ENCODE measurements at regions not wholly inside any gene's neighbourhood (a gene's known extent, or its start where the extent isn't known, plus 50 kb on each side); places are given as distances from the start of the nearest gene placed in this dataset.

DNA sequence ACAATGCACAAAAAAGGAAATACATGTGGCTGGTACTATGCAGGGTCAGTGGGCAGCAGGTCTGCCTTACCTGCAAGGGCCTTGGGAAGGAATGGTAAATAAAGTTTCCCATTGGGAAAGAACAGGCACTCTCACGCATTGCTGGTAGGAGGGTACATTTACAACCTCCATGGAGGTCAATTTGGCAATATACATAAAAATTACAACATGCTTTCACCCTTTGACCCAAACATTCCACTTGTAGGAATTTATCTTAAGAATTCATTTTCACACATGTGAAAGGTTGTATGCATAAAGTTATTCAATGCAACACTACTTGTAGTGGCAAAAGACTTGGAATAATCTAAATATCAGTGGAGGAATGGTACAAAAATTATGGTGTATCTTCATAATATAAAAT, 216.4 kb downstream of the DLEU7 start:
- TF ChIP-seq, protein P1, sequence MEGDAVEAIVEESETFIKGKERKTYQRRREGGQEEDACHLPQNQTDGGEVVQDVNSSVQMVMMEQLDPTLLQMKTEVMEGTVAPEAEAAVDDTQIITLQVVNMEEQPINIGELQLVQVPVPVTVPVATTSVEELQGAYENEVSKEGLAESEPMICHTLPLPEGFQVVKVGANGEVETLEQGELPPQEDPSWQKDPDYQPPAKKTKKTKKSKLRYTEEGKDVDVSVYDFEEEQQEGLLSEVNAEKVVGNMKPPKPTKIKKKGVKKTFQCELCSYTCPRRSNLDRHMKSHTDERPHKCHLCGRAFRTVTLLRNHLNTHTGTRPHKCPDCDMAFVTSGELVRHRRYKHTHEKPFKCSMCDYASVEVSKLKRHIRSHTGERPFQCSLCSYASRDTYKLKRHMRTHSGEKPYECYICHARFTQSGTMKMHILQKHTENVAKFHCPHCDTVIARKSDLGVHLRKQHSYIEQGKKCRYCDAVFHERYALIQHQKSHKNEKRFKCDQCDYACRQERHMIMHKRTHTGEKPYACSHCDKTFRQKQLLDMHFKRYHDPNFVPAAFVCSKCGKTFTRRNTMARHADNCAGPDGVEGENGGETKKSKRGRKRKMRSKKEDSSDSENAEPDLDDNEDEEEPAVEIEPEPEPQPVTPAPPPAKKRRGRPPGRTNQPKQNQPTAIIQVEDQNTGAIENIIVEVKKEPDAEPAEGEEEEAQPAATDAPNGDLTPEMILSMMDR (IDR thresholded peaks at IDR 0.05; ENCODE audit: borderline replicate concordance, extremely low read depth, low read length, poor library complexity, severe bottlenecking), result no peak
- TF ChIP-seq EZH2 (IDR thresholded peaks at IDR 0.05; ENCODE audit: borderline replicate concordance, low read depth, low read length, severe bottlenecking), result no peak
